SH-SY5Y (cell line): ENCODE measurements at regions not wholly inside any gene's neighbourhood (a gene's known extent, or its start where the extent isn't known, plus 50 kb on each side); places are given as distances from the start of the nearest gene placed in this dataset.

Experiments
- GATA2 ChIP-seq: IDR thresholded peaks from 2 replicates; pipeline ENCODE4 v1.6.1; 2011; ENCODE audit warnings: mild to moderate bottlenecking, low read depth, low read length
- GATA3 ChIP-seq: IDR thresholded peaks from 2 replicates; pipeline ENCODE4 v1.6.1; 2011; ENCODE audit warnings: low read depth, mild to moderate bottlenecking, low read length, moderate library complexity

DNA sequence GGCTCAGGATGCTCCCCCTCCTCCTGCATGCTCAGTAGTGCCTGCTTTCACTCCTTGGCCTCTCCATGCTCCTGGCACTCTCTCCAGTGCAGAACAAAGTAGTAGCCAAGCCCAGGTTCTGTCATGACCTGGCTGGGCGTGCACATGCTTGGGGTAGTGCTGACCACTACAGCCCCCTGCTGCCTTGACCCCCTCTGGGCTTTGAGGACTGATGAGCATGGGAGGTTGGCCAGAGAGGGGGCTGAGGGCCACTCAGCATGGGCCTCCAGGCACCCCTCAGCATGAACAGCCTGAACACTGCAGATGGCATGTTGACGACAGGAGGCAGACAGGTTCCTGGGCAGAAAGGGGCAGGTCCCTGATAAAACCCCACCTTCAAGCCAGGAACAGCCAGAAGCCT, 935.7 kb upstream of the PRMT6 start:
- TF ChIP-seq GATA2 (no peak), GATA3 (no peak)
